AG04450 (cell line): ENCODE measurements at regions not wholly inside any gene's neighbourhood (a gene's known extent, or its start where the extent isn't known, plus 50 kb on each side); places are given as distances from the start of the nearest gene placed in this dataset. TPM values are rescaled to one million over a fixed set of nuclear protein-coding genes. Genes with fewer than 3 reads are reported as not detected.

ENCODE experiments used
- CTCF ChIA-PET: fragments of 300-600, 350-600 bp; formaldehyde crosslinking; extraction: SDS; loops from one replicate; lab custom pipeline; 2022; ENCODE audit warnings: antibody characterized with exemption, inconsistent platforms; lab: Charles Lee
- POLR2A ChIA-PET: fragments of 350-600 bp; formaldehyde crosslinking; extraction: SDS; loops from one replicate; lab custom pipeline; 2021; ENCODE audit warnings: antibody characterized with exemption, inconsistent platforms; lab: Yijun Ruan, JAX
- DNase-seq: peaks from one replicate; pipeline ENCODE4 v3.0.0-alpha.2; 2011; ENCODE audit warnings: low read depth, low spot score
- H3K27ac ChIP-seq: one replicate; pipeline ENCODE4 v1.5.1; 2012; ENCODE audit warnings: low read depth, low read length, control low read depth
- H3K27me3 ChIP-seq: one replicate; pipeline ENCODE4 v1.6.0; 2012; ENCODE audit warnings: low read length; ENCODE audit not compliant: control insufficient read depth, insufficient read depth
- H3K4me3 ChIP-seq: 2 replicates; pipeline ENCODE4 v1.5.1; 2011; ENCODE audit warnings: mild to moderate bottlenecking, low read depth, low read length, control low read depth
- H3K9me3 ChIP-seq: 2 replicates; pipeline ENCODE4 v1.5.1; 2012; ENCODE audit warnings: low read length; ENCODE audit not compliant: control insufficient read depth, insufficient read depth
- CTCF ChIP-seq: IDR thresholded peaks from 2 replicates; pipeline ENCODE4 v1.5.1; 2011; ENCODE audit warnings: low read depth, low read length, control low read depth, inconsistent platforms
- small RNA-seq: library from RNA; depleted of rRNA; stranded (forward); fragments of <200 nt; gene quantifications from one replicate; pipeline ENCODE3, GENCODE V24; 2012; ENCODE audit warnings: low read depth; ENCODE audit not compliant: insufficient read length

GRCh38 chr6:102313699-102314098 lies 920.2 kb downstream of the GRIK2 start:
- TF ChIP-seq CTCF, result no peak
- POLR2A ChIA-PET, result no interaction called here
- no peaks in the 10 kb centered on the region for H3K27me3 ChIP-seq
- CTCF ChIA-PET, result no interaction called here
- H3K27ac ChIP-seq, result no peak overlapping the region
- no peak for DNase-seq
- peaks cover 3% of the 10 kb centered on the region; the same call in 1 of the 2 replicates for H3K9me3 ChIP-seq
- H3K4me3 ChIP-seq, result no peak overlapping the region

- H3K27ac ChIP-seq, result no peak overlapping the region
- no peaks in the 10 kb centered on the region for H3K27me3 ChIP-seq
- DNase-seq, result no peak
- TF ChIP-seq CTCF, result no peak
- POLR2A ChIA-PET, result no interaction called here
- CTCF ChIA-PET, result no interaction called here
- peaks cover 8% of the 10 kb centered on the region for H3K9me3 ChIP-seq
- H3K4me3 ChIP-seq, result no peak overlapping the region
Observed at GRCh38 chr6:102309700-102310099, 916.2 kb downstream of the GRIK2 start.

GRCh38 chr6:102300350-102300749 lies 906.8 kb downstream of the GRIK2 start:
- POLR2A ChIA-PET, result no interaction called here
- TF ChIP-seq CTCF, result no peak
- no peak overlapping the region for H3K4me3 ChIP-seq
- H3K27ac ChIP-seq, result no peak overlapping the region
- no peaks in the 10 kb centered on the region for H3K27me3 ChIP-seq
- DNase-seq, result no peak
- peaks cover 8% of the 10 kb centered on the region; the same call in 1 of the 2 replicates for H3K9me3 ChIP-seq
- CTCF ChIA-PET, result no interaction called here

GRCh38 chr6:102298051-102298450 lies 904.5 kb downstream of the GRIK2 start:
- no peak for DNase-seq
- Histone ChIP-seq H3K9me3 (peaks cover 8% of the 10 kb centered on the region; the same call in 1 of the 2 replicates), H3K27ac (no peak overlapping the region), H3K27me3 (no peaks in the 10 kb centered on the region), H3K4me3 (no peak overlapping the region)
- ChIA-PET POLR2A (no interaction called here), CTCF (interaction anchor here (0.6 kb wide), 1 partner anchor 151 kb away, joined by 3 read pairs; no protein-coding TSS in a partner anchor)
- no peak for TF ChIP-seq CTCF

Small RNA genes in the stretch of these regions (small RNA-seq; reads per million reads assigned to genes)
- not detected for gene RF00438
